Adrenal gland (tissue), 9 donors: ENCODE measurements at regions not wholly inside any gene's neighbourhood (a gene's known extent, or its start where the extent isn't known, plus 50 kb on each side); places are given as distances from the start of the nearest gene placed in this dataset.
"Not testable (repeated sequence)": the region's sequence is repeated elsewhere in the genome, so short reads cannot be mapped to it uniquely, and the experiment has no call there.

ENCODE experiments used
- DNase-seq, 7 donors: peaks; one replicate each; pipeline ENCODE4 v3.0.0-alpha.2; 2019 to 2020
- H3K27ac ChIP-seq, 5 donors: fragments of 200-600 bp; sonication (generic) in 4 of 5; 1 replicate in 3 of 5; 2 replicates in 2 of 5; pipeline versions ENCODE4 v1.5.1 to v1.8.0; 2016 to 2020; ENCODE audit warnings: mild to moderate bottlenecking in 1 of 5
- H3K27me3 ChIP-seq: fragments of 200-600 bp; 2 replicates; pipeline ENCODE4 v1.8.0; 2021
- H3K36me3 ChIP-seq, 2 donors: fragments of 200-600 bp; replicated peaks in 1 of 2; 1 replicate in 1 of 2; 2 replicates in 1 of 2; pipeline versions ENCODE4 v1.5.1 to v1.8.0; 2018 to 2022
- H3K4me1 ChIP-seq, 2 donors: fragments of 200-600 bp; replicated peaks in 1 of 2; 1 replicate in 1 of 2; 2 replicates in 1 of 2; pipeline versions ENCODE4 v1.5.1 to v1.8.0; 2018 to 2021
- H3K4me3 ChIP-seq, 4 donors: fragments of 200-600 bp; sonication (generic) in 3 of 4; one replicate each; pipeline ENCODE4 v1.5.1; 2016 to 2018
- H3K9me3 ChIP-seq, 3 donors: fragments of 200-600 bp; sonication (generic) in 1 of 3; replicated peaks in 1 of 3; 1 replicate in 2 of 3; 2 replicates in 1 of 3; pipeline versions ENCODE4 v1.5.1 to v1.8.0; 2016 to 2021
- POLR2A ChIP-seq, 2 donors: fragments of 450-650 bp; IDR thresholded peaks; one replicate each; pipeline ENCODE4 v1.6.1; 2017; ENCODE audit warnings: antibody characterized with exemption in 2 of 2, mild to moderate bottlenecking in 2 of 2, moderate library complexity in 1 of 2
- WGBS, 4 donors: extraction: QIAGEN DNeasy Blood & Tissue Kit in 2 of 4; methylation state at CpG; one replicate each; pipeline versions ENCODE4 v1.1.5 to v1.1.7; 2013 to 2017; 5-methylcytosine and 5-hydroxymethylcytosine counted together
- intact Hi-C, 2 donors: fragments of 100-400 bp; cut with DNase I; formaldehyde crosslinking; loops; one replicate each; pipeline versions ENCODE4 v1.14.1 to v1.15.0; 2022 to 2023
- TF ChIP-seq, protein P1 (sequence below), 6 experiments: fragments of 450-650 bp in 4 of 6; fragments of 200-600 bp in 2 of 6; sonication (generic) in 1 of 6; IDR thresholded peaks; 1 replicate in 5 of 6; 2 replicates in 1 of 6; pipeline versions ENCODE4 v1.5.1 to v1.8.0; 2016 to 2021; ENCODE audit warnings: antibody characterized with exemption in 6 of 6, mild to moderate bottlenecking in 2 of 6, moderate library complexity in 1 of 6
- donor health status: healthy with polysubstance abuse.
- donor health status: Bipolar disorder and iron deficiency.
- donor health status: DM: yes; HTN: yes; CAD: no.
- donor health status: DM: no; HTN: no; CAD: no.
- donor health status: DM: no; HTN: no; CAD: no.

DNA sequence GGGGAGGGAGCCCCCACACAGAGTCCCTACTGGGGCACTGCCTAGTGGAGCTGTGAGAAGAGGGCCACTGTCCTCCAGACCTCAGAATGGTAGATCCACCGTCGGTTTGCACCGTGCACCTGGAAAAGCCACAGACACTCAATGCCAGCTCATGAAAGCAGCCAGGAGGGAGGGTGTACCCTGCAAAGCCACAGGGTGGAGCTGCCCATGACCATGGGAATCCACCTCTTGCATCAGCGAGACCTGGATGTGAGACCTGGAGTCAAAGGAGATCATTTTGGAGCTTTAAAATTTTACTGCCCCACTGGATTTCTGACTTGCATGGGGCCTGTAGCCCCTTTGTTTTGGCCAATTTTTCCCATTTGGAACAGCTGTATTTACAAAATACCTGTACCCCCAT is 188.1 kb upstream of the IRX4 start:
- H3K27me3 ChIP-seq, intact Hi-C loops, H3K4me1 ChIP-seq, H3K9me3 ChIP-seq, H3K4me3 ChIP-seq, H3K36me3 ChIP-seq, H3K27ac ChIP-seq: not testable (repeated sequence)
- WGBS, 4 donors, result 59 to 95% (median 69%) methylated on average over 3 to 4 of the region's 4 CpGs
- TF ChIP-seq, protein P1, sequence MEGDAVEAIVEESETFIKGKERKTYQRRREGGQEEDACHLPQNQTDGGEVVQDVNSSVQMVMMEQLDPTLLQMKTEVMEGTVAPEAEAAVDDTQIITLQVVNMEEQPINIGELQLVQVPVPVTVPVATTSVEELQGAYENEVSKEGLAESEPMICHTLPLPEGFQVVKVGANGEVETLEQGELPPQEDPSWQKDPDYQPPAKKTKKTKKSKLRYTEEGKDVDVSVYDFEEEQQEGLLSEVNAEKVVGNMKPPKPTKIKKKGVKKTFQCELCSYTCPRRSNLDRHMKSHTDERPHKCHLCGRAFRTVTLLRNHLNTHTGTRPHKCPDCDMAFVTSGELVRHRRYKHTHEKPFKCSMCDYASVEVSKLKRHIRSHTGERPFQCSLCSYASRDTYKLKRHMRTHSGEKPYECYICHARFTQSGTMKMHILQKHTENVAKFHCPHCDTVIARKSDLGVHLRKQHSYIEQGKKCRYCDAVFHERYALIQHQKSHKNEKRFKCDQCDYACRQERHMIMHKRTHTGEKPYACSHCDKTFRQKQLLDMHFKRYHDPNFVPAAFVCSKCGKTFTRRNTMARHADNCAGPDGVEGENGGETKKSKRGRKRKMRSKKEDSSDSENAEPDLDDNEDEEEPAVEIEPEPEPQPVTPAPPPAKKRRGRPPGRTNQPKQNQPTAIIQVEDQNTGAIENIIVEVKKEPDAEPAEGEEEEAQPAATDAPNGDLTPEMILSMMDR (IDR thresholded peaks at IDR 0.05), result peak in 2 of 6 experiments; percentile 15 to 35
- DNase-seq, result peak in 2 of 7 donors; percentile 9 to 43

DNA sequence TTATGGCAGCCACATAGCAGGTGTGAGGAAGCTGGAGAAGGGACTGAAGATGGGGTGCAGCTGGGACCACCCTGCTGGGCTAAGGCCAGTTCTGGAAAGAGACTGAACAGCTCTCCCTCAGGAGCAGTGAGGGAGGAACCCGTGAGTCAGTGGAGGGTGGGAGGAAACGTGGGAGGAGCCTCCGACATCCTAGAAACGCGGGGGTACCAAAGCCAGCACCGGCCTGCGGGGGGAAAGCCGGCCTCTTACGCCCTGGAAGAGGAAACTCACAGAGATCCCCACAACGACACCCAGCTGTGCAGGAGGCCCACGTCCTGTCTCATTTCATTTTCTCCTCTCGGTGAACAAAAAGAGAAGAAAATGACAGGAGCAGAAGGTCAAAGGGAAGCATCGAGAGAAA is 185.8 kb upstream of the IRX4 start:
- no peak overlapping the region for H3K4me3 ChIP-seq
- TF ChIP-seq, protein P1 (IDR thresholded peaks at IDR 0.05), result no peak
- H3K9me3 ChIP-seq, result no peaks in the 10 kb centered on the region
- no peaks in the 10 kb centered on the region for H3K27me3 ChIP-seq
- no peak overlapping the region for H3K27ac ChIP-seq
- H3K36me3 ChIP-seq, result no peaks in the 10 kb centered on the region
- no peak for DNase-seq
- WGBS, 4 donors, result 50 to 68% (median 58%) methylated on average over 13 of the region's 13 CpGs
- intact Hi-C loops, result no loop called here
- H3K4me1 ChIP-seq, result no peaks in the 10 kb centered on the region

DNA sequence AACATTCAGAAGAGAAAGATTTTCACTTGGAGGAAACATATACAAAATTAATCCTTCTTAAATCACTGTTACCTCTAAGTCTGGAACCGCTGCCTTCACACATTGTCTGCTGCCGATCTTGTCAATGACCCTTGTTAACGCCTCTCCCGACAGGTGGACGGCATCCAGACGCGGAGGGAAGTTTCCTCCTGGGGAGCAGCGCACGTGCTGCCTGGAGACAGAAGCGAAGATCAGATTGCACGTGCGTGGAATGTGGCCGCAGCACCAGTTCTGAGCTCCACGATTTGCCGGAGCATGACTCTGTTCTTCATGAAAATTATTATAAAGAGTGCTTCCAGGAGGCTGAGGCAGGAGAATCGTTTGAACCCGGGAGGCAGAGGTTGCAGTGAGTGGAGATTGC is 183.6 kb upstream of the IRX4 start:
- Histone ChIP-seq H3K27ac (no peak overlapping the region), H3K27me3 (no peaks in the 10 kb centered on the region), H3K9me3 (no peaks in the 10 kb centered on the region), H3K4me3 (no peak overlapping the region), H3K36me3 (no peaks in the 10 kb centered on the region), H3K4me1 (no peaks in the 10 kb centered on the region)
- no peak for DNase-seq
- WGBS, 4 donors, result 62 to 73% (median 67%) methylated on average over 17 of the region's 17 CpGs
- intact Hi-C loops, result no loop called here
- no peak for TF ChIP-seq POLR2A (IDR thresholded peaks at IDR 0.05)
- TF ChIP-seq, protein P1 (IDR thresholded peaks at IDR 0.05), result no peak

DNA sequence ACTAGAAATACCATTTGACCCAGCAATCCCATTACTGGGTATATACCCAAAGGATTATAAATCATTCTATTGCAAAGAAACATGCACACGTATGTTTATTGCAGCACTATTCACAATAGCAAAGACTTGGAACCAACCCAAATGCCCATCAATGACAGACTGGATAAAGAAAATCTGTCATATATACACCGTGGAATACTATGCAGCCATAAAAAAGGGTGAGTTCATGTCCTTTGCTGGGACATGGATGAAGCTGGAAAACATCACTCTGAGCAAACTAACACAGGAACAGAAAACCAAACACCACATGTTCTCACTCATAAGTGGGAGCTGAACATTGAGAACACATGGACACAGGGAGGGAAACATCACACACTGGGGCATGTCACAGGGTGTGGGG is 180.7 kb upstream of the IRX4 start:
- H3K27me3 ChIP-seq, H3K4me3 ChIP-seq, intact Hi-C loops, H3K4me1 ChIP-seq, DNase-seq, H3K27ac ChIP-seq, H3K36me3 ChIP-seq, H3K9me3 ChIP-seq: not testable (repeated sequence)
- WGBS, 4 donors, result 56 to 79% (median 78%) methylated on average over 2 of the region's 2 CpGs

DNA sequence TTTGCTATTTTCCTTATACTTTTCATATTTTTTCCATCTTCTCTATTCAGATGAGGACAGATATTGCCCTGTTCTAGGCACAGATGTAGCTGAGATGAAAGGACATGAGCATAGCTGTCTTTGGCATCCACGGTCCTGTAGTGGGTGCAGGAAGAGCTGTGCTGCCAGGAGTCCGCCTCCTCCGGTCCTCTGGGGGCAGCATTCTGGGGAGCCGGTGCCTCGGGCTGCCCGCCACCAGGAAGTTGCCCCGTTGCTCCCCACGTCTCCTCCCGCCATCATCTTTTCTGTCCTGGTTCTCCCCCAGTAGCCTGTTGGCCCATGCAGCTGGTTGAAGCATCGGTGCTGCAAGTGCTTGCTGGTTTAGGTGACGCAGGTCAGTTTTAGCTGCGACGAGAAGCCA is 170.0 kb upstream of the IRX4 start:
- Histone ChIP-seq H3K27me3 (no peaks in the 10 kb centered on the region), H3K27ac (no peak overlapping the region), H3K36me3 (no peaks in the 10 kb centered on the region), H3K9me3 (no peaks in the 10 kb centered on the region), H3K4me3 (no peak overlapping the region), H3K4me1 (no peaks in the 10 kb centered on the region)
- no peak for DNase-seq
- 89 to 91% (median 90%) methylated on average over 9 to 13 of the region's 13 CpGs for WGBS, 4 donors
- TF ChIP-seq POLR2A (IDR thresholded peaks at IDR 0.05), result no peak
- TF ChIP-seq, protein P1 (IDR thresholded peaks at IDR 0.05), result no peak
- intact Hi-C loops, result no loop called here
